ENCODE measurements at regions not wholly inside any gene's neighbourhood (a gene's known extent, or its start where the extent isn't known, plus 50 kb on each side); places are given as distances from the start of the nearest gene placed in this dataset.

DNA sequence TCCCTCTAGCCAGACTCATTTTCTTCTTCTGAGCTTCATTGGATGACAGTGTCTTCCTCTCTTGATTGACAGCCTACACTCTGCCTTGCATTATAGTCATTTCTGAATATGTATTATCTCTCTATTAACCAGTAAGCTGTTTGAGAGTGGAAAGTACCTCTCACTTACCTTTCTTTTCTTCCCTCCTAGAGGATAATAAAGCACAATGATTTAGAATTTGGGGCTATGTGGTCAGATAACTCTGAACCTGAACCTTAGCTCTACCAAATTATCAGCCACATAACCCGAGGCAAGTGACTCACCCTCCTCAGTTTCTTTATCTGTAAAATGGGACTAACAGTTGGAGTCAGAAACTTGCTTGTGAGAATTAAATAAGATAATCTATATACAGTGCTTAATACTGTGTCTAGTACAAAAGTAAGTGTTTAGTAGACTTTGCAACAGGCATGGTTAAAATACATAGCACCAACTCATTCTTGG, 331.8 kb upstream of the TBL1XR1 start:
- H3K36me3 ChIP-seq = no peaks in the 10 kb centered on the region
- H3K27me3 ChIP-seq = no peaks in the 10 kb centered on the region
- no peak for TF ChIP-seq CTCF (IDR thresholded peaks at IDR 0.05; ENCODE audit: low read depth, low read length)
- no peaks in the 10 kb centered on the region for H3K4me1 ChIP-seq (ENCODE audit: low read depth)
- no peak for DNase-seq (ENCODE audit: low read depth in 1 of 2, low spot score in 1 of 2)
- H3K27ac ChIP-seq = no peak overlapping the region
- H3K4me3 ChIP-seq = no peak overlapping the region
- no peaks in the 10 kb centered on the region for H3K9me3 ChIP-seq (ENCODE audit: low read depth)

DNA sequence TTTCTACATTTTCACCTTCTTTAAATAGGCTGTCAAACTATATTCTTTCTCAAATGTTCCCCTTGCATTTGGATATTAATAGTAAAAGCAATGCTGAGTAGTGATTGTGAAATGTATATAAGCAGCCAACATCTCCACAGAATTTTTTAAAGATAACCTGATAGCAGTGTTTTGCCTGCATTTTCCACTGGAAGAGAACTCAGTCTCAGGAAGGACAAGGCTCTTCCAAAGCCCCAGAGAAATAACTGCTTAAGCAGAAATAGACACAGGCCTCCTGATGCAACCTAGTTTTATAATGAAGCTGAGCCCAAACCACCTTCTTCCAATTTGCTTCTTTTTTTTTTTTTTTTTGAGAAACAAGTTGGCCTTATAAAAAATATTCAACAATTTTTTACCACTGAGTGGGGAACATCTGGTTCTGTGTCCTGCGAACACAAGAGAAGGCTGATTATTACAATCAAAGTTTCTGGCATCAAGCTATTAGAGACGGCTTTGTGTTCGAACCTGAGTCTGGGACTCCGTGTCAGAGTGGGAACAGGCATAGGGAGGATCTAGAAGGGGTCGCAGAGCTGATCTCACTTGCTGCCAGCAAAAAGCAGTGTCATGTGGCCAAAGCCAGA, 332.5 kb upstream of the TBL1XR1 start:
- DNase-seq (ENCODE audit: low read depth in 1 of 2, low spot score in 1 of 2) = peak in 1 of 2 donors; percentile 89
- no peak overlapping the region for H3K27ac ChIP-seq
- no peaks in the 10 kb centered on the region for H3K27me3 ChIP-seq
- H3K4me3 ChIP-seq = no peak overlapping the region
- no peak for TF ChIP-seq CTCF (IDR thresholded peaks at IDR 0.05; ENCODE audit: low read depth, low read length)
- no peaks in the 10 kb centered on the region for H3K36me3 ChIP-seq
- H3K9me3 ChIP-seq (ENCODE audit: low read depth) = no peaks in the 10 kb centered on the region
- no peaks in the 10 kb centered on the region for H3K4me1 ChIP-seq (ENCODE audit: low read depth)

DNA sequence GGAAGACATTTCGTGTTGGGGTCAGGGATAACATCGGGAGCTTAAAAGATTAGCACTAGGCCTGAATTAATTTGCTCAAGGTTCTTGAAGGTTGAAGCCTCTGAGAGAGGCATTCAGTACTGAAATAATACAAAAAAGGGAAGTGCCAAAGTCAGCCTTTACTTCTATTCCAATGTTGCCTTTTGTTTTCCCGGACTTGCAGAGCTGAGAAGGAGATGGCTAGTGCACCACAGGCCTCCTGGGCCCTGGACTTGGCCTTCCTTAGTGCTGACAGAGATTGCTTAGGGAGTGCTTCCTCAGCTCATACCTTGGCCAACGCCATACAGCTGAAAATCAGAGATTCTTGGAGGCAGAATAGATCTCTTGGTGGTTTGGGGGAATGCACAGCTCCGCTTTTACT, 333.6 kb upstream of the TBL1XR1 start:
- H3K27ac ChIP-seq = no peak overlapping the region
- no peaks in the 10 kb centered on the region for H3K36me3 ChIP-seq
- no peak overlapping the region for H3K4me3 ChIP-seq

GRCh38 chr3:177536873-177537272, 339.6 kb upstream of the TBL1XR1 start:
- Histone ChIP-seq H3K27me3 (no peaks in the 10 kb centered on the region), H3K36me3 (no peaks in the 10 kb centered on the region), H3K4me1 (ENCODE audit: low read depth) (no peaks in the 10 kb centered on the region), H3K4me3 (no peak overlapping the region), H3K9me3 (ENCODE audit: low read depth) (no peaks in the 10 kb centered on the region), H3K27ac (no peak overlapping the region)
- DNase-seq (ENCODE audit: low read depth in 1 of 2, low spot score in 1 of 2) = no peak
- no peak for TF ChIP-seq CTCF (IDR thresholded peaks at IDR 0.05; ENCODE audit: low read depth, low read length)

More for the DNA sequence above, 333.6 kb upstream of the TBL1XR1 start:
- H3K9me3 ChIP-seq (ENCODE audit: low read depth) = no peaks in the 10 kb centered on the region
- TF ChIP-seq CTCF (IDR thresholded peaks at IDR 0.05; ENCODE audit: low read depth, low read length) = no peak
- no peaks in the 10 kb centered on the region for H3K27me3 ChIP-seq
- H3K4me1 ChIP-seq (ENCODE audit: low read depth) = no peaks in the 10 kb centered on the region
- DNase-seq (ENCODE audit: low read depth in 1 of 2, low spot score in 1 of 2) = no peak

DNA sequence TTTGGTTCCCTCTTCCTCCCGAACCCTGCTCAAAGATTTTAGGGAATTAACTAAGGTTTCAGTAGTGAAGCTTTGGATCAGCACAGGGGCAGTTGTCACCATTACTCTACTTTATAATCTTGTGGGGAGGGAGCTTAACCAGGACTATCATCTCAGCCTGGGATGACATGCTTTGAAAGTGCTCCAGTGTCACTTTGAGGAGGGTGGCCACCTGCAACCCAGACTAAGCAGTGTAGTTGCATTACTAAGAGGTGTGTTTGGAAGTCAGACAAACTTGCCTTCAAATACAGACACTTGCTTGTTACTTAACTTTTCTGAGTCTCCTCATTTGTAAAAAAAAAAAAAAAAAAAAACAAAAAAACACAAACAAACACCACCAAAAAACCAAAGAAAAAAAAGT, 340.3 kb upstream of the TBL1XR1 start:
- no peaks in the 10 kb centered on the region for H3K9me3 ChIP-seq (ENCODE audit: low read depth)
- H3K36me3 ChIP-seq = no peaks in the 10 kb centered on the region
- TF ChIP-seq CTCF (IDR thresholded peaks at IDR 0.05; ENCODE audit: low read depth, low read length) = no peak
- no peak overlapping the region for H3K27ac ChIP-seq
- DNase-seq (ENCODE audit: low read depth in 1 of 2, low spot score in 1 of 2) = no peak
- no peak overlapping the region for H3K4me3 ChIP-seq
- no peaks in the 10 kb centered on the region for H3K4me1 ChIP-seq (ENCODE audit: low read depth)
- no peaks in the 10 kb centered on the region for H3K27me3 ChIP-seq
